ENCODE measurements at regions not wholly inside any gene's neighbourhood (a gene's known extent, or its start where the extent isn't known, plus 50 kb on each side); places are given as distances from the start of the nearest gene placed in this dataset.

DNA sequence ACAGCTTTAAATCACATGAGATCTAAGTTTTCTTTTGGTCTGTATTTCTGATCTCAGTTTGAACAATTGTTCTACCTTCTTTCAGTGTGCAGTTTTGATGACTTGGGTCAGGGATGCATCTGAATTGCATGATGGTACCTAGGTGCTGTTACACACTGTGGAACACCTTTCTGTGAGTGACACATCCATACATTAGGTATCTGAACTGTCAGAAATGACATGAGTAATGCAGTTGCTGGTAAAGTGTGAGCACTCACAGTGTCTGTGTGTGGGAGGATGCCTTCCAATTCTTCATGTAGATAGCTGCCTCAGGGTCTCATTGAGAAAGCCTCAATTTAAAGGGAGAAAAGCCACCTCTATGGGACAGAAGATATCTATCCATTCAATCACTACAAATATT, 411.9 kb downstream of the PPARGC1A start:
- no peak overlapping the region for H3K4me3 ChIP-seq (ENCODE audit: low read depth, low read length)
- DNase-seq (ENCODE audit: low read depth), result no peak
- TF ChIP-seq, protein P1, sequence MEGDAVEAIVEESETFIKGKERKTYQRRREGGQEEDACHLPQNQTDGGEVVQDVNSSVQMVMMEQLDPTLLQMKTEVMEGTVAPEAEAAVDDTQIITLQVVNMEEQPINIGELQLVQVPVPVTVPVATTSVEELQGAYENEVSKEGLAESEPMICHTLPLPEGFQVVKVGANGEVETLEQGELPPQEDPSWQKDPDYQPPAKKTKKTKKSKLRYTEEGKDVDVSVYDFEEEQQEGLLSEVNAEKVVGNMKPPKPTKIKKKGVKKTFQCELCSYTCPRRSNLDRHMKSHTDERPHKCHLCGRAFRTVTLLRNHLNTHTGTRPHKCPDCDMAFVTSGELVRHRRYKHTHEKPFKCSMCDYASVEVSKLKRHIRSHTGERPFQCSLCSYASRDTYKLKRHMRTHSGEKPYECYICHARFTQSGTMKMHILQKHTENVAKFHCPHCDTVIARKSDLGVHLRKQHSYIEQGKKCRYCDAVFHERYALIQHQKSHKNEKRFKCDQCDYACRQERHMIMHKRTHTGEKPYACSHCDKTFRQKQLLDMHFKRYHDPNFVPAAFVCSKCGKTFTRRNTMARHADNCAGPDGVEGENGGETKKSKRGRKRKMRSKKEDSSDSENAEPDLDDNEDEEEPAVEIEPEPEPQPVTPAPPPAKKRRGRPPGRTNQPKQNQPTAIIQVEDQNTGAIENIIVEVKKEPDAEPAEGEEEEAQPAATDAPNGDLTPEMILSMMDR (IDR thresholded peaks at IDR 0.05; ENCODE audit: insufficient read depth, low read depth, low read length, missing control alignments), result no peak

DNA sequence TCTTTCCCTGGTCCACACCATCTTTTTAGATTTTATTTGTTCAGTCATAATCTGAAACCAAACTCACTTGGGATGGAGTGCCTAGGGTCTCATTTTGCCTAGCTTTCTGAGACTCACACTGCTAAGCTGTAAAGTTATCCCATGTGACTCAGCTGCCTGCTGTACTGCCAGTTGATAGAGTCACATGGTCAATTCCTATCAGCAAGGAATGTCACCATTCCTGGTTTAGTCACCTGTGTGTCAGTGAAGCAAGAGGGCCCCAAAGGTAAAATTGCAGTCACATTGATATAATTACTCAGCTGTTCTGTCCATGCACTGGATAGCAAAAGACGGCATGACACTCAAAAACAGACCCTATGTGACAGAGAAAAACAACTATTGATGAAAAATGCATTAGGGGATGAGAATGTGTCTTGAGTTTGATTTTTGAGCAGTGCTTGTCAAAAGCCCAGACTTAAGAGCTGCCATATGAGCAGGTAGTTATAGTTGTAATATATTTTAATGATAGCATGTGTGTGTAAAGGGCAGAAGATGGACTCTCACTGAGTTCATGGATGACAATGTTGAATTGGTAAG, 413.2 kb downstream of the PPARGC1A start:
- no peak for DNase-seq (ENCODE audit: low read depth)
- no peak overlapping the region for H3K4me3 ChIP-seq (ENCODE audit: low read depth, low read length)
- TF ChIP-seq, protein P1 (IDR thresholded peaks at IDR 0.05; ENCODE audit: insufficient read depth, low read depth, low read length, missing control alignments), result no peak

DNA sequence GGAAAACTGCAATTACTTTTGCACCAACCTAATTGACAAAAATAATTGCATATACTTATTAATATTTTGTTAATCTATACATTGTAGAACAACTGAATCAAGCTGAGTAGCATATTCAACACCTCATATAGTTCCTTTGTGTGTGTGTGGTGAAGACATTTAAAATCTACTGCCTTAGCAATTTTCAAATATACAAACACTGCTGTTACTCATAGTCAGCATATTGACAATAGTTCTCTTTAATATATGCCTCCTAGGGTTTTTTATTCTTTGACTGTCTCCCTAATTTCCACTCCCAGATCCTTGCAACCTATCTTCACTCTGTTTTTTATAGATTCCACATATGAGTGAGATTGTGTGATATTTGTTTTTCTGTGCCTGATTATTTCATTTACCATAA, 426.8 kb downstream of the PPARGC1A start:
- no peak overlapping the region for H3K4me3 ChIP-seq (ENCODE audit: low read depth, low read length)
- TF ChIP-seq, protein P1 (IDR thresholded peaks at IDR 0.05; ENCODE audit: insufficient read depth, low read depth, low read length, missing control alignments), result no peak
- DNase-seq (ENCODE audit: low read depth), result no peak

DNA sequence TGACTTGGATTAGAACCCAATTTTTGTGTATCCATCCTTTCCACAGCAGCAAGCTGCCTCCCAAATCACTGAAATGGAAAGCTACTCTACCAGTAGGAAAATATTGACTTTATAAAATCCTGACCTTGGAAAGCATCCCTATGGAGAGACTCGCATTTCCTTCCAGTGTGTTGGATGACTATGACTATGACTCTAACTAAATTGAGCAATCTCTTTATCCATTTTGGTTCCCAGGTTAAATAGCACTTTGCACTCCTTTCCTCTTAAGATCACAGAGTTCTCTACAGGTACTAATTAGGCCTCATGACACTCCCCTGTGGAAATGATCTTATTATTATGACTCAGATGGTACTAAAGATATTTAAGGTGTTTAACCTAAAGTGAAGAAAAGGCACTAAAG, 431.8 kb downstream of the PPARGC1A start:
- DNase-seq (ENCODE audit: low read depth), result no peak
- H3K4me3 ChIP-seq (ENCODE audit: low read depth, low read length), result no peak overlapping the region
- TF ChIP-seq, protein P1 (IDR thresholded peaks at IDR 0.05; ENCODE audit: insufficient read depth, low read depth, low read length, missing control alignments), result no peak

DNA sequence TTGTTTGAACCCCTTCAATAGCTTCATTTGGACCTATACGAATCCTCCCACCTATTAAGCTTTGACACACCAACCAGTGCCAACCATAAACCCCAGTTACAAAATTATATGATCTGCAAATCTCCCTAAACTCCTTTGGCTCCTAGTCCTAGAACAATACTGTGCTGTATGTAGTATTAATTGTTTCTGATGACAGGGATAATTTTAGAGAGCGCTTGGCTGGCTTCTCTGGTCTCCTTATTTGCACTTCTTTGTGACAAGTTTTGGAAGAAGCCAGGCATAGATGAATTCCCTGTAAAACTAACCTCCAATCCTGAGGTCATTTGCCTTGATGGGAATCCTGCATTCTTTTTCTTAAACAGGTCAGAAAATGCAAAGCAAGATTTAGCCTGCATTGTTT, 433.0 kb downstream of the PPARGC1A start:
- no peak for DNase-seq (ENCODE audit: low read depth)
- TF ChIP-seq, protein P1 (IDR thresholded peaks at IDR 0.05; ENCODE audit: insufficient read depth, low read depth, low read length, missing control alignments), result no peak
- no peak overlapping the region for H3K4me3 ChIP-seq (ENCODE audit: low read depth, low read length)

DNA sequence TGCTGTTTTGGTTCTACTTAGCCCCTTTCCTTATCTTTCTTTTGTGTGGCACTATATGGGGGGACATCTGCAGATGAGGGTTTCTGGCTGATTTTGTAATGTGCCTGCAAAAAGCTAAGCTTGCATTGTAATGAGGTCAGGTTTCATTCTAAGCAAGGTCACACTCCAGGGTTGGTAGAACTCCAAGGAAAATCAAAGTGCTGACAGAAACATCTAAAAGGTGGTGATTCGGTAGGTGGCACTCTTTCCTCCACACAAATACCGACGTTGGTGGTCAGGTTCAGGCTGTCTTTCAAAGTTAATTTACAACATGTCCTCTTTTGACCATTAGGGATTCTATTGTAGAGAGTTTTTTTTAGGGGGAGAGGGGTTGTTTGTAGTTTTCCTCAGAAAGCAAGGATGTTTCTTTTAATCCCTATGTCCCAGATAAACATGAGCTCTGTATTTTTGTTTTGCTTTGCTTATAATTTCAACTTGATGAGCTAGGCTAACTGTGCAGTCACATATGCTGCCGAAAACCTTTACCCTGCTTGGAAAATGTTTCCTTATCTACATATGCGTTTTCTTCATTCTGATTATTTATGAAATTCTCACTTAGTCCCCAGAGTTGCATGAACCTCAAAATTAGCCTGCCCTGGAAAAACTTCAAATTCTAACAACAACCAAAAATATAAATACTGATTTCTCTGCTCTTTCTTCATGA, 434.2 kb downstream of the PPARGC1A start:
- TF ChIP-seq, protein P1 (IDR thresholded peaks at IDR 0.05; ENCODE audit: insufficient read depth, low read depth, low read length, missing control alignments), result no peak
- H3K4me3 ChIP-seq (ENCODE audit: low read depth, low read length), result no peak overlapping the region
- no peak for DNase-seq (ENCODE audit: low read depth)

Measured in GM12865 (cell line).